Skin of body (tissue), 1 donor: ENCODE measurements at regions not wholly inside any gene's neighbourhood (a gene's known extent, or its start where the extent isn't known, plus 50 kb on each side); places are given as distances from the start of the nearest gene placed in this dataset.
A peak's percentile ranks its signal among the peaks of the same experiment; 100 is the strongest.
"Not testable (repeated sequence)": the region's sequence is repeated elsewhere in the genome, so short reads cannot be mapped to it uniquely, and the experiment has no call there.

Experiments used
- DNase-seq: peaks from one replicate; lab custom pipeline; 2025; lab: John Stamatoyannopoulos, UW

DNA sequence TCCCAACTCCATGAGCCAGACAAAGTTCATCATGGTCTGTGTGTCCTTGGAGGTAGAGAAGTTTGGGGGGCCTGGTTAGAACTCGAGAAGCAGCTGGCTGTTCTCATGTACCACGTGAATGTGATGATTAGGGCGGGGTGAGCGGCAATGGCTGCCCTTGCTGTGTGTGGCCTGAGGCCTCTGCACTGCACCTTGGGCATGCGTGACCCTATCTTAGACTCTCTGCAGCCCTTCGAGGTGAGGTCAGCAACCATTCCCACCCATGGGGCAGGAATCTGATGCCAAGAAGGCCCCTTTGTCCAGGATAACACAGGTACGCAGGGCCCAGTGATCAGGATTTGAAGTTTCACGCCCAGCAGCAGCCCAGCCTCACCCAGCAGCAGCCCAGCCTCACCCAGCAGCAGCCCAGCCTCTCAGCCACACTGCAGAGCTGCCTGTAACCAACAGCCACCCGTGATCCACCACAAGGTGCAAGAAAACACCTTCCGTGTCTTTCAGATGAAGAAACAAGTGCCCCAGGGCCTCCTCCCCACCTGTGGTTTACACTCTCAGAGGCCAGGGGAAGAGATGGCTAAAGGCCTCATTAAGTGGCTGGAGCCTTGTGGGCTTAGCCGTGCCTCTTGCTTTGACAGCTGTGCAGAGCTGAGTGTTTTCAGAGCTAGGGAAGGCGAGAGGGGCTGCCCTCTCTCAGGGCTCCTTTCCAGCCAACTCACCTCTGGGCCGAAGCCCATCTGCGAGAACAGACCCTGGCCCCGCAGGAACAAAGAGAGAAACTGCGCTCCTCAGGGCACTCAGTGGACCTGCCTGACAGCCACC, 195.2 kb upstream of the CDH4 start:
- no peak for DNase-seq

DNA sequence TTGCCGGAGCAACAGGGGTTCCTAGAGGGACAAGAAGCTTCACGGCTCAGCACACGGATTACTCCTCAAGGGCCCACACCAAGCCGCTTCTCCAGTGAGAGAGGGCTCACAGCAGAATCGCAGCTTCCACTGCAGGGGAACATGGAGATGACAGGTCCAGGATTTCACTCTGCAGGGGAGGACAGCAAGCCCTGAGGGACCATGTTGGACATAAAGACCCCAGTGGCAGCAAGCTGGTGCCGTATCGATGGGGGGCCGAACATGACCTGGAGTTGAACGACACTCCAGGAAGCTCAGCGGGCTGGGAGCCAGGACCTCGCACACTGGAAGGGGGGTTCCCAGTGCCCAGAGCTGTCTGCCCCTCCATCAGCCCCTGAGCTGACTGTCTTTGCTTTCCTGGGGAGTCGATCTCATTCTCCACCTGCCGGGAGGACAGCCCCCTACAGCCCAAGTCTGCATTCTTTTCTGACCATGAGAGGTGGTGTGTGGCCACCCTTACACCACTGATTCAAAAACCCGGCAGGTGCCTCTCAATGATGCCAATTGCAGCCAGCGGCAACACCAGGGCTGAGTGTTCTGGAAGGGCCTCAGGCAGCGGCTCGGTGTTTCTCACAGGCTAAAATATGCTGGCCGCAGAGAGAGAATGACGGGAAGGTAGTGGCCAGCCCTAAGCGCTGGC, 194.5 kb upstream of the CDH4 start:
- DNase-seq = no peak

DNA sequence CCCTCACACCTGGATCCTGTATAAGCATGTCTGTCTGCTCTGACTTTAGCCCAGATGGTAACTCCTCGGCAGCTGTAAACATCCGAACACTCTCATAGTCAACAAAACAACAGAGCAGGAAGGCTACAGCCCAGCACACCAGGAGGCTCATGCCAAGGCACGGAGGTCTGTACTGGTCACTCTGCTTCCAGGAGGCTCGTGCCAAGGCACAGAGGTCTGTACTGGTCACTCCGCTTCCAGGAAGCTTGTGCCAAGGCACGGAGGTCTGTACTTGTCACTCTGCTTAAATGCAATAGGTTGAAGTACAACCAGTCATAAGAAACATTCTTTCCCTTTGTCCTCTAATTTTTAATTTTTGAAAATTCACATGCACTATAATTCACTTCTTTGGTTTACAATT, 190.1 kb upstream of the CDH4 start:
- no peak for DNase-seq

DNA sequence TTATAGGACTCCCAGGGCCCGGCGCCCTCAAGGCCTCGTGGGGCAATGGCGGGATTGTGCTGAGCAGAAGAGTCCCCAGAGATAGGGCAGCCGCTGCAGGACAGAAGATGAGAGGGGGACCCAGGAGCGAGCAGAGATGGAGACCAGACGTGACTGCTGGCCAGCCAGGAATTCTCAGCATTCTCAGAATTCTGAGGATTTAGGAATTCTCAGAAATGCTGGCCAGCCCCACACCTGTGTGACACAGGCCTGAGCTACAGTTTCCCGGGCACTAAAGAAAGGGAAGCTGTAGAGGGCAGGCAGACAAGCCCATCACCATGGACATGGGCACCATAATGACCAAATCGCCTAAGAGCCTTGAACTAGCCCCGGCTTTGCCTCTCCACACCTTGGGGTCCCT, 186.2 kb upstream of the CDH4 start:
- no peak for DNase-seq

DNA sequence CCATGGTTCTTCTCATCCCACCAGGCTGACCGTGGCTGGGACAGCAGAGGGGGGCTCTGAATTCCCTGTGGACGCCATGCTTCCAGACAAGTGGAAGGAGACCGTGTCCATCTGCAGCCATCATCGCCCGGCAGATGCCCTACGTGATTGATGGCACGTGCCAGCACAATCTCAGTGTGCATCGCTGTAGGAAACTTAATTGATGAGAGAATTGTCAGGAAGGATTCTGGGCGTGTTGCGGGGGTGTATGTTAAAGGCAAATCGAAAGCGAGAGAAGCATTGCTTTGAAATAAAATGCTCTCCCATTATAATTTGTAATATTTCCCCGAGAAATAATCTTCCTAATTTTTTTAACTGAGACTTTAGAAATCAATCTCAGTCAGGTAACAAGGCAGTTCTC, 185.5 kb upstream of the CDH4 start:
- DNase-seq = no peak

DNA sequence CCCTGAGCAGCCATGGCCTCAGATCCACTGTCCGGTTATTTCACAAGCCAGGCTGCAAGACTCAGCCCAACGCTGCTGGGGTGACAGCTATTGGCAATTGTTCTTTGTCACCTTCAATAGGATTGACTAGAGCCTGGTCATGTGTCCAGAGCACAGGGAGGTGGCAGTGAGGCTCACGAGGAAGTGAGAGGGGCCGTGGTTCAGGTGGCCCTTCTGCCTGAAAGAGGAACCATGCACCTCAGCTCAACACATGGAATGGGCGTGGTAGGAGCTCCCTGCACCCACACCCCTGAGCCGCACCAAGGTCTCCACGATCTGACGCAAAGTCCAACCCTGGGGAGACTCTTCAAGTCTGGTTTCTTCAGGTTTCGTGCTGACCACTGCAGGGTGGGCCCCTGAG, 184.8 kb upstream of the CDH4 start:
- DNase-seq = no peak

DNA sequence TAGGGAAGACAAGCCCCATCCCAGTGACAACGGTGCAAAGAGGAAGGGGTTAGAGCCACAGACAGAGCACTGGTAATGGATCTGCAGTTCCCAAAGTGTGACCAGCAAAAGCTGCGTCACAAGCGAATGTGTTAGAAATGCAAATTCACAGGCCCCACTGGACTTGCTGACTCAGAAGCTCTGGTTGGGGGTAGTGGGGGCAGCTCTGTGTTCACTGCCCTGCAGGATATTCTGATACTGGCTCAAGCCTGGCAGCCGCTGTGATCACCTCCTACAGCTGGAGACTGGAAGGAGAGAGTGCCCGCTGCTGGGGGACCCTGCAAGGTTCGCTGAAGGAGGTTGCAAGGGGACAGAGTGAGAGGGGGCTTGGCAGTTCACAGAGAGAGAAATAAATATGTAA, 179.7 kb upstream of the CDH4 start:
- DNase-seq = no peak

GRCh38 chr20:61073376-61073775, 178.7 kb upstream of the CDH4 start:
- no peak for DNase-seq

- DNase-seq = no peak
Measured at GRCh38 chr20:61082720-61083119, 169.3 kb upstream of the CDH4 start.

DNA sequence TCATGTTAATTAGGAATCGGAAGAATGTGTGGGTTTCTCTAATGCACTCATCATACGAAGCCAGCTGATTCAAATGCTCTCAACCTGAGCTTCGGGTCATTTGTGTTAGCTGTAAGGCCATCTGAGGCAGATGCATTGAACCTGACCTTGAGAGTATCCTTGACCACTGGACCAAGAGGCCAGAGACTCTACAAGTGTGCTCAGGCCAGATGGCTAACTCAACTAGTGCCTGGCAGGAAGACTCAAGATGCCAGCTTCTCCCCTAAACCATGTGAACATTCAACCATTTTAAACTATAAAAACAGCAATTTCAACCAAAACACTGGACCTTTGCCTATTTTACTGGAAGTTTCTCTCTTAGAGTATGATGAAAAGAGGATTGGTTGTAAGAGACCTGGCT, 168.6 kb upstream of the CDH4 start:
- no peak for DNase-seq

- DNase-seq = no peak
Measured at GRCh38 chr20:61086031-61086430, 166.0 kb upstream of the CDH4 start.

DNA sequence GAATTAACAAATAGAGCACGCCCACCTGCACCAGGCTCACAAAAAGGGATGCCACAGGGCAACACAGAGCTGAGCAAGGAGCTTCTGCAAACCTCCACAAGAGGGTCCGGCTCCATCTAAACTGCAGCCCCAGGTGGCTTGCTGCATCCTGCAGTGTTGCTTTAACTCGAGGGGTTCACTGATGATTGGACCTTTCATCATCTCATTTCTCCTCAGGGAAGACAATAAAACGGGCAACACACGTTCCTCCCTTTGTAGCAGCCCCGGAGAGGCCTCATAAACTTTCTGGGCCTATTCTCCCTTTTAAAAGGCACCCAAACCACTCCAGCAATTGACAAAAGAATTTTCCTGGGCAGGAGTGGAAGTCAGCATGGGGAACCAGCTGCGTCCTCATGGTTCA, 161.5 kb upstream of the CDH4 start:
- DNase-seq = no peak

GRCh38 chr20:61092251-61092650, 159.8 kb upstream of the CDH4 start:
- DNase-seq = no peak

- no peak for DNase-seq
Measured at GRCh38 chr20:61094581-61094980, 157.5 kb upstream of the CDH4 start.

DNA sequence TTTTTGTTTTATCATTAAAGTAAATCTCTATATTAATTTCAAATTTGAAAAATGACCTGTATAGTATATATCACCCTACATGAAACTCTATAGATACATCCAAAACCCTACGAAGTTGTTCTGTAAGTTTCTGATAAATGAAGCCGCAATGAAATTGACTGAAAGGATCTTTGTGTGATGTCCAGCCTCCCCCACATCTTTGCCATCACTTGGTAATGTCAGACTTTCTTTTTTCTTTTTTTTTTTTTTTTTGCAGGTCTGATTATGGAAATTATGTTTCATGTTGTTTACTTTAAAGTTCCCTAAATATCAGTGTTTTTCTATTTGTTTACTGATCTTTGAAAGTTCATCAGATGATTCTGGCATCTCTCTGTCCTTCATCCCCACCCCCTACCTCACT, 155.6 kb upstream of the CDH4 start:
- no peak for DNase-seq

- DNase-seq = peak; percentile 51
Measured at GRCh38 chr20:61099806-61100205, 152.3 kb upstream of the CDH4 start.

DNA sequence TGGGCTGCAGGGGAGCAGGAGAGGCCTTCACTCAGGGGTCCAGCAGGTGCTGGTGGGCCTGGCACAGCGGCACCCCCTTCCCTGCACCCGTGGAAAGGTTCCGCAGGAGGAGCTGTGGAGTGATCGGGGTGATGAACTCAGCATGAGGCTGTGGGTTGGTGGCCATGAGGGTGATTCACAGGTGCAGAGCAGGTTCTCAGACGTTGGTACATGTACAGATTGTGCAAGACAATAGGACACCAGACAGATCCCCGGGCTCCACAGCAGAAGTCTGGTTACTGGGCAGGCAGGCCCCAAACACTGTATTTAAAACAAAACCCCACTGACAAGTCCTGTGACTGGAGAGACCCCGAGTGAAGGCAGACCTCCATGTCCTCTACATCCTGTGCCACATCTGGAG, 151.6 kb upstream of the CDH4 start:
- DNase-seq = no peak

DNA sequence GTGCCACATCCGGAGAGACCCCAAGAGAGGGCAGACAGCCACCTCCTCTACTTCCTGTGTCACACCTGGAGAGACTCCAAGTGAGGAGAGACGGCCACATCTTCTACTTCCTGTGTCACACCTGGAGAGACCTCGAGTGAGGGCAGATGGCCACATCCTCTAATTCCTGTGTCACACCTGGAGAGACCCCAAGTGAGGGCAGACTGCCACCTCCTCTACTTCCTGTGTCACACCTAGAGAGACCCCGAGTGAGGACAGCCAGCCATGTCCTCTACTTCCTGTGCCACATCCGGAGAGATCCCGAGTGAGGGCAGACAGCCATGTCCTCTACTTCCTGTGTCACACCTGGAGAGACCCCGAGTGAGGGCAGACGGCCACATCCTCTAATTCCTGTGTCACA, 150.7 kb upstream of the CDH4 start:
- DNase-seq = not testable (repeated sequence)

DNA sequence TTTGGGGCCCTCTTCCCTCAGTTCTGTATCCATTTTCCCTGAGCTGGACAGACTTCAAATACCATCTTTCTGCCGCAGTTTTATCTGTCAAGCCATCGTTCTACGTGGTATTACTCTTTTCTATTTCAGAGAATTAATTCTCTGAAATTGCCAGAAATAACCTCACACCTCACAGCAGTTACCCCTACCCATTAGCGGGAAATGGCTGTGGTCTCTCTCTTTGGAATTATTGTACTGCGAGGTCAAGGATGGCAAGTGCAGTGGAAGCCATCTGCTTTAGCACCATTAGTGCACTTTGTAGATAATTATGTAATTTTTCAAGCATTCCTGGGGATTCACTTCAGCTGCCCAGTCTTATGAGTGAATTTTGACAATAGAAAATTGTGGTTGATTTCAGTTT, 147.8 kb upstream of the CDH4 start:
- no peak for DNase-seq

- DNase-seq = no peak
Measured at GRCh38 chr20:61105395-61105794, 146.7 kb upstream of the CDH4 start.

DNA sequence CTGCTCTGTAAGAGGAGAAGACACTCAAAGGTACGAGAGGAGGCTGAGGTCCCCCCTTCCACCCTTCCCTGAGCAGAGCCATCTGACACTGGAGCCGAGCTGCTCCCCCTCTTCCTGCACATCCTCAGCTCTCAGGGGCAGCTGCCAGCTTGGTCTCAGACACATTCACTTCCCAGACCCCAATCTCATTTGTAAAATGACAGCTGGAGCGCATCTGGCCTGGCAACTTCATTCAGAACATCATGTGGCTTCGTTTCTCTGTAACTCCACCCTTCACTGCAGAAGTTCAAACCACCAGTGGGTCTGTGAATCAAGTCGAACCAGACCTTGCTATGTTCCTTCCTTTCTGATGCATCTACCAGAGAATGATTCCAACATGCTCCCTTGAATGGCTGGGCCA, 145.6 kb upstream of the CDH4 start:
- DNase-seq = peak; percentile 81

DNA sequence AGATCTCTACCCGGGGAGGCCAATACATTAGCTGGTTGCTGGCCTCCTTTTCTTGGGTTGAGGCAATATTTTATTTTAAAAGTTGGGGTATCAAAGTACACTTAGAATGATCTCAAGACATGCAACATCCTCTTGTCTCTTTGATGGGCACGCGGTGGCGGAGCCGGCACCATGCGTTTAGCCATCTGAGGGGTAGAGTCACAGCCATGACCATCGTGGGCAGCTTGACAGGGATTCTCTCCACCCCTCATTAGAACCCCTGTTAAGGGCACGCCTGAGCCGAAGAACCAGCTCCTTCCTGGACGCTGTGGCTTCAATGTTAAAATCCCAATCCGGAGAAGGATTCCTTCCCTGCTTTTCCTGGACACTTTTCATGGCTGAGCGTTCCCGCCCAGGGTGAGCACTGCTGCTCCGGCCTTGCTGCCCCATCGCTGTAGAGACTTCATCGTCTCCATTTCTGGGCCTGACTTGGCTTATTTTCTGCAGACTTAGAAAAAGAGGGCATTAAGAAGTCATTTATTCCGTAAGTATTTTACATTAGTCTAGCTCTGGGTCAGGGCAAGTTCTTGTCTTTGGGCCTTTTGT, 142.7 kb upstream of the CDH4 start:
- no peak for DNase-seq

GRCh38 chr20:61112515-61112914, 139.5 kb upstream of the CDH4 start:
- no peak for DNase-seq
